Astrocyte (in vitro differentiated cells and primary cell): ENCODE measurements at regions not wholly inside any gene's neighbourhood (a gene's known extent, or its start where the extent isn't known, plus 50 kb on each side); places are given as distances from the start of the nearest gene placed in this dataset.

ENCODE experiments used
- EZH2 ChIP-seq: IDR thresholded peaks from 2 replicates; pipeline ENCODE4 v1.6.1; 2012; ENCODE audit warnings: mild to moderate bottlenecking, low read length, inconsistent platforms; ENCODE audit not compliant: insufficient read depth
- TF ChIP-seq, protein P1 (sequence below): IDR thresholded peaks from 2 replicates; pipeline ENCODE4 v1.5.1; 2011; ENCODE audit warnings: low read depth, mild to moderate bottlenecking, inconsistent platforms, low read length, moderate library complexity; ENCODE audit not compliant: insufficient read depth

DNA sequence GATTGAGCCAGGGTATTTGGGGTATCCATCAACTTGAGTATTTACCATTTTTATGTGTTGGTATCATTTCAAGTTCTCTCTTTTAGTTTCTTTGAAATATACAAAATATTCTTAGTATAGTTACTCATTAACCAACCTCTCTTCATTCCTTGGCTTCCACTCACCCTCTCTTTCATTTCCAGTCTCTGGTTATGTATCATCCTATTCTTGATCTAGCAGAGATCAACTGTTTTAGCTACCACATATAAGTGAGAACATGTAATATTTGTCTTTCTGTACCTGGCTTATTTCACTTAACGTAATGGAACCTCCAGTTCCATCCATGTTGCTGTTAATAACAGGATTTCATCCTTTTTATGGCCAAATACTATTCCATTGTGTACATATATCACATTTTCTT is 86.9 kb downstream of the DACT1 start:
- TF ChIP-seq, protein P1, sequence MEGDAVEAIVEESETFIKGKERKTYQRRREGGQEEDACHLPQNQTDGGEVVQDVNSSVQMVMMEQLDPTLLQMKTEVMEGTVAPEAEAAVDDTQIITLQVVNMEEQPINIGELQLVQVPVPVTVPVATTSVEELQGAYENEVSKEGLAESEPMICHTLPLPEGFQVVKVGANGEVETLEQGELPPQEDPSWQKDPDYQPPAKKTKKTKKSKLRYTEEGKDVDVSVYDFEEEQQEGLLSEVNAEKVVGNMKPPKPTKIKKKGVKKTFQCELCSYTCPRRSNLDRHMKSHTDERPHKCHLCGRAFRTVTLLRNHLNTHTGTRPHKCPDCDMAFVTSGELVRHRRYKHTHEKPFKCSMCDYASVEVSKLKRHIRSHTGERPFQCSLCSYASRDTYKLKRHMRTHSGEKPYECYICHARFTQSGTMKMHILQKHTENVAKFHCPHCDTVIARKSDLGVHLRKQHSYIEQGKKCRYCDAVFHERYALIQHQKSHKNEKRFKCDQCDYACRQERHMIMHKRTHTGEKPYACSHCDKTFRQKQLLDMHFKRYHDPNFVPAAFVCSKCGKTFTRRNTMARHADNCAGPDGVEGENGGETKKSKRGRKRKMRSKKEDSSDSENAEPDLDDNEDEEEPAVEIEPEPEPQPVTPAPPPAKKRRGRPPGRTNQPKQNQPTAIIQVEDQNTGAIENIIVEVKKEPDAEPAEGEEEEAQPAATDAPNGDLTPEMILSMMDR, result no peak
- no peak for TF ChIP-seq EZH2
